ENCODE measurements at regions not wholly inside any gene's neighbourhood (a gene's known extent, or its start where the extent isn't known, plus 50 kb on each side); places are given as distances from the start of the nearest gene placed in this dataset.

GRCh38 chr6:37556881-37557644 is 57.4 kb upstream of the CCDC167 start:
- Histone ChIP-seq H3K36me3 (no peaks in the 10 kb centered on the region), H3K9me3 (no peaks in the 10 kb centered on the region), H3K4me1 (no peaks in the 10 kb centered on the region), H3K27me3 (ENCODE audit: low read depth) (peaks cover 15% of the 10 kb centered on the region), H3K27ac (no peak overlapping the region), H3K4me3 (no peak overlapping the region)
- DNase-seq, result no peak
- intact Hi-C loops (cut with DNase I), result no loop called here
- no peak for ATAC-seq
- TF ChIP-seq, protein P1, sequence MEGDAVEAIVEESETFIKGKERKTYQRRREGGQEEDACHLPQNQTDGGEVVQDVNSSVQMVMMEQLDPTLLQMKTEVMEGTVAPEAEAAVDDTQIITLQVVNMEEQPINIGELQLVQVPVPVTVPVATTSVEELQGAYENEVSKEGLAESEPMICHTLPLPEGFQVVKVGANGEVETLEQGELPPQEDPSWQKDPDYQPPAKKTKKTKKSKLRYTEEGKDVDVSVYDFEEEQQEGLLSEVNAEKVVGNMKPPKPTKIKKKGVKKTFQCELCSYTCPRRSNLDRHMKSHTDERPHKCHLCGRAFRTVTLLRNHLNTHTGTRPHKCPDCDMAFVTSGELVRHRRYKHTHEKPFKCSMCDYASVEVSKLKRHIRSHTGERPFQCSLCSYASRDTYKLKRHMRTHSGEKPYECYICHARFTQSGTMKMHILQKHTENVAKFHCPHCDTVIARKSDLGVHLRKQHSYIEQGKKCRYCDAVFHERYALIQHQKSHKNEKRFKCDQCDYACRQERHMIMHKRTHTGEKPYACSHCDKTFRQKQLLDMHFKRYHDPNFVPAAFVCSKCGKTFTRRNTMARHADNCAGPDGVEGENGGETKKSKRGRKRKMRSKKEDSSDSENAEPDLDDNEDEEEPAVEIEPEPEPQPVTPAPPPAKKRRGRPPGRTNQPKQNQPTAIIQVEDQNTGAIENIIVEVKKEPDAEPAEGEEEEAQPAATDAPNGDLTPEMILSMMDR (IDR thresholded peaks at IDR 0.05), result no peak

DNA sequence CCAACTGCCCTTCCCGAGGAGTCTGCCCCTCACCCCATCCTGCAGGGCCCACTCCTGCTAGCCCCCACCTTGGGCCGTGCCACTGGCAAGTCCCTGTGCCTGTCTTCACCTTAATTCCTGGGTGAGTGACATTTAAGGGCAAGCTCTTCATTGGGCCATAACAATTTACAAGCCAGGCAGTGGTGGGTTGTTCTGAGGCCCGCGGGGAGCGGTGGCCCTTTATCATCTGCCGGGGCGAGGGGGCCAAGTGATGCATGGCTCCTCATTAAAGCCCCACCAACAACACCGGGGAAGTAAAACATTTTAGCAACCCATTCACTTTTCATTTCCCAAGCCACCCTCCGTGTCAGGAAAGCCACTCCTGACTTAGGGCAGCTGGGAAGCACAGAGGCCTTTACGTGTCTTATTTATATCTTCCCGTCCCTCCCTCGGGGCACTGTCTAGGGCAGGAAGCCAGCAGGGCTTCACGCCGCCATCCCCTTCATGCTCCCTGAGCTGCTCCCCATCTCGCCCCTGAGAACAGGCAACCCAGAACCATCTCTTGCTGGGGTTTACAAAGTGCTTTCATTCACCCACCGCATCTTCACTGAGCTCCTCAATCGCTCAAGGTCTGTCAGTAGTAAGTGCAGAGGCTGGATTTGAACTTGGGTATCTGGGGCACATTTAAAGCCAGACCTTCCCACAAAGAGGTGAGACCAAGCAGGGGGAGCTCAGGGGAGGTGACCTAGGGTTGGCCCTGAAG is 55.5 kb upstream of the CCDC167 start:
- Histone ChIP-seq H3K27me3 (ENCODE audit: low read depth) (peaks cover 15% of the 10 kb centered on the region), H3K4me1 (no peaks in the 10 kb centered on the region), H3K27ac (no peak overlapping the region), H3K4me3 (no peak overlapping the region), H3K36me3 (no peaks in the 10 kb centered on the region), H3K9me3 (no peaks in the 10 kb centered on the region)
- intact Hi-C loops (cut with DNase I), result no loop called here
- ATAC-seq, result no peak
- TF ChIP-seq, protein P1 (IDR thresholded peaks at IDR 0.05), result no peak
- DNase-seq, result no peak

DNA sequence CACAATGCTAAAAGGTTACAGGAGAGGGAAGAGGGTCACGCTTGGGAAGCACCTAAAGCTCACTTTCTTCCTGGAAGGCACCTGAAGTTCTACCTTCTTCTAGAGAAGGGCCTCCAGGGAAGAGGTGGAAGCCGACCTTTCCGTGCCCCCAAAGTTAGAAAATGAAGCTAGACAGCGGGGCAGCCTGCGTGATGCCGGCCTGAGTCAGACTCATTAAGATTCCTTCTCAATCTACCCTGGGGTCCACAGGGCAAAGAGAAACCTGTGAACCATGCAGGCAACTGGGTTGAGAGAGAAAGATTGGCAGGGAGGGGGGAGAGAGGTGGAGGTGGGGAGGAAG is 54.8 kb upstream of the CCDC167 start:
- TF ChIP-seq, protein P1 (IDR thresholded peaks at IDR 0.05), result no peak
- Histone ChIP-seq H3K9me3 (no peaks in the 10 kb centered on the region), H3K27ac (no peak overlapping the region), H3K27me3 (ENCODE audit: low read depth) (peaks cover 15% of the 10 kb centered on the region), H3K4me3 (no peak overlapping the region), H3K36me3 (no peaks in the 10 kb centered on the region), H3K4me1 (no peaks in the 10 kb centered on the region)
- intact Hi-C loops (cut with DNase I), result no loop called here
- DNase-seq, result no peak
- no peak for ATAC-seq

DNA sequence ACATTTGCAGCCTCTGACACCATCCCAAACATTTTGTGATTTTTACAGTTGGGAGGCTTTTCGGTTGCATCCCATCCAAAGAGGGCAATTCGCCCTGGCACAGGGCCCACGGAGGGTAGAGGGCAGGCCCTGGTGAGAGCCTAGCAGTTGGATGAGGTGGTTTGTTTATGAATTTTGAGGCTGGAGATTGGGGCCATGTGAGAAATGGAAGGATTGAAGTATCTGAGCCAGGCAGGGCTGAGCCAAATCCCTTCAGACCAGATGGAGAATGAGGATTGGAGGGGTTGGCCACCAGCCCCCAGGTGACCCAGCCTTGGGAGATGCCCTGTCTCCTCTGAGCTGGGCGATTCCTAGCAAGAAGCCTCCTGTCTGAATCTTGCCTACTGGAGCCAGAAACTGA is 52.6 kb upstream of the CCDC167 start:
- peaks cover 11% of the 10 kb centered on the region for H3K27me3 ChIP-seq (ENCODE audit: low read depth)
- ATAC-seq (no peak), DNase-seq (no peak)
- TF ChIP-seq, protein P1 (IDR thresholded peaks at IDR 0.05), result no peak
- no peaks in the 10 kb centered on the region for H3K9me3 ChIP-seq
- H3K27ac ChIP-seq, result no peak overlapping the region
- no peak overlapping the region for H3K4me3 ChIP-seq
- intact Hi-C loops (cut with DNase I), result no loop called here
- no peaks in the 10 kb centered on the region for H3K36me3 ChIP-seq
- H3K4me1 ChIP-seq, result no peaks in the 10 kb centered on the region

GRCh38 chr6:37551867-37552266 is 52.2 kb upstream of the CCDC167 start:
- DNase-seq (no peak), ATAC-seq (no peak)
- intact Hi-C loops (cut with DNase I), result no loop called here
- Histone ChIP-seq H3K27ac (no peak overlapping the region), H3K4me3 (no peak overlapping the region), H3K4me1 (no peaks in the 10 kb centered on the region), H3K9me3 (no peaks in the 10 kb centered on the region), H3K36me3 (no peaks in the 10 kb centered on the region), H3K27me3 (ENCODE audit: low read depth) (peaks cover 11% of the 10 kb centered on the region)
- TF ChIP-seq, protein P1 (IDR thresholded peaks at IDR 0.05), result no peak
